SKM-1 treated with dmso at 0.1 percent for 144 hours (cell line): ENCODE measurements at regions not wholly inside any gene's neighbourhood (a gene's known extent, or its start where the extent isn't known, plus 50 kb on each side); places are given as distances from the start of the nearest gene placed in this dataset.

Source experiments
- DNase-seq: peaks from one replicate; lab custom pipeline; 2025; ENCODE audit not compliant: unreplicated experiment; lab: John Stamatoyannopoulos, UW

- no peak for DNase-seq
These were observed 469.9 kb downstream of the GBE1 start for GRCh38 chr3:81291586-81291985.

GRCh38 chr3:81289676-81290075 lies 471.8 kb downstream of the GBE1 start:
- DNase-seq = no peak

- DNase-seq = no peak
These were observed 481.7 kb downstream of the GBE1 start for GRCh38 chr3:81279481-81280379.

- DNase-seq = no peak
These were observed 483.6 kb downstream of the GBE1 start for GRCh38 chr3:81277853-81278252.

GRCh38 chr3:81274671-81275070 lies 486.8 kb downstream of the GBE1 start:
- no peak for DNase-seq

- DNase-seq = no peak
These were observed 490.7 kb downstream of the GBE1 start for GRCh38 chr3:81270603-81271379.

GRCh38 chr3:81268526-81268925 lies 492.9 kb downstream of the GBE1 start:
- DNase-seq = no peak

- DNase-seq = no peak
These were observed 499.4 kb downstream of the GBE1 start for GRCh38 chr3:81261996-81262395.

GRCh38 chr3:81255463-81255862 lies 506.0 kb downstream of the GBE1 start:
- no peak for DNase-seq

- no peak for DNase-seq
These were observed 510.3 kb downstream of the GBE1 start for GRCh38 chr3:81251096-81251495.

- DNase-seq = no peak
These were observed 511.9 kb downstream of the GBE1 start for GRCh38 chr3:81249540-81250029.

- no peak for DNase-seq
These were observed 515.9 kb downstream of the GBE1 start for GRCh38 chr3:81245501-81245900.

GRCh38 chr3:81245043-81245442 lies 516.4 kb downstream of the GBE1 start:
- DNase-seq = no peak

- no peak for DNase-seq
These were observed 517.2 kb downstream of the GBE1 start for GRCh38 chr3:81244231-81244630.

- DNase-seq = no peak
These were observed 518.6 kb downstream of the GBE1 start for GRCh38 chr3:81242871-81243270.

- no peak for DNase-seq
These were observed 524.3 kb downstream of the GBE1 start for GRCh38 chr3:81237181-81237580.

- no peak for DNase-seq
These were observed 543.4 kb downstream of the GBE1 start for GRCh38 chr3:81218023-81218422.

- DNase-seq = no peak
These were observed 544.3 kb downstream of the GBE1 start for GRCh38 chr3:81217101-81217500.

- no peak for DNase-seq
These were observed 545.3 kb downstream of the GBE1 start for GRCh38 chr3:81216192-81216591.

- DNase-seq = no peak
These were observed 546.8 kb downstream of the GBE1 start for GRCh38 chr3:81214631-81215030.

GRCh38 chr3:81199587-81199986 lies 561.9 kb downstream of the GBE1 start:
- DNase-seq = no peak

GRCh38 chr3:81198756-81199155 lies 562.7 kb downstream of the GBE1 start:
- DNase-seq = no peak
